GM23338 (cell line): ENCODE measurements at regions not wholly inside any gene's neighbourhood (a gene's known extent, or its start where the extent isn't known, plus 50 kb on each side); places are given as distances from the start of the nearest gene placed in this dataset.

ENCODE experiments used
- CTCF ChIP-seq, 2 experiments: fragments of 200-600 bp in 1 of 2; sonication (generic) in 1 of 2; conservative IDR thresholded peaks; 2 replicates each; pipeline versions ENCODE4 v1.5.1 to v1.6.1; 2016 to 2017; ENCODE audit warnings: antibody characterized with exemption in 2 of 2, low read depth in 2 of 2, mild to moderate bottlenecking in 2 of 2, moderate library complexity in 1 of 2
- ETS1 ChIP-seq: IDR thresholded peaks from 2 replicates; pipeline ENCODE4 v1.6.1; 2016; ENCODE audit warnings: antibody characterized with exemption
- EZH2 ChIP-seq: fragments of 200-600 bp; sonication (generic); IDR thresholded peaks from one replicate; pipeline ENCODE4 v1.8.0; 2017; ENCODE audit warnings: antibody characterized with exemption, mild to moderate bottlenecking, low read depth; ENCODE audit not compliant: unreplicated experiment
- POLR2AphosphoS5 ChIP-seq: IDR thresholded peaks from 2 replicates; pipeline ENCODE4 v1.6.1; 2016; ENCODE audit warnings: antibody characterized with exemption, low read depth

GRCh38 chr17:14559264-14560119 is 258.6 kb downstream of the HS3ST3B1 start:
- TF ChIP-seq EZH2, result no peak
- no peak for TF ChIP-seq CTCF (conservative IDR thresholded peaks at IDR 0.05; ENCODE audit: low read depth in 2 of 2)
- no peak for TF ChIP-seq ETS1
- no peak for TF ChIP-seq POLR2AphosphoS5
